SK-N-SH (cell line): ENCODE measurements at regions not wholly inside any gene's neighbourhood (a gene's known extent, or its start where the extent isn't known, plus 50 kb on each side); places are given as distances from the start of the nearest gene placed in this dataset.

Experiments used
- CTCF ChIA-PET: fragments of 300-600, 350-600 bp; formaldehyde crosslinking; extraction: SDS; loops from one replicate; lab custom pipeline; 2021; lab: Yijun Ruan, JAX
- POLR2A ChIA-PET: fragments of 350-600 bp; sonication (Branson Sonifier 250); formaldehyde crosslinking; extraction: SDS; loops from one replicate; lab custom pipeline; 2020; ENCODE audit warnings: antibody characterized with exemption, inconsistent platforms; lab: Yijun Ruan, JAX
- DNase-seq: peaks from one replicate; pipeline ENCODE4 v3.0.0; 2012
- H2AFZ ChIP-seq: fragments of 200-600 bp; sonication (generic); 2 replicates; pipeline ENCODE4 v1.8.1; 2016; ENCODE audit warnings: antibody characterized with exemption, mild to moderate bottlenecking, low read depth
- H3F3A ChIP-seq: fragments of 200-600 bp; sonication (generic); replicated peaks from 2 replicates; pipeline ENCODE3; 2016; ENCODE audit warnings: antibody characterized with exemption, mild to moderate bottlenecking; ENCODE audit not compliant: insufficient read depth
- H3K27ac ChIP-seq, 2 experiments: fragments of 200-500 bp in 1 of 2; fragments of 200-600 bp in 1 of 2; sonication (Bioruptor generic) in 1 of 2; sonication (generic), shearing (Covaris generic) in 1 of 2; 2 replicates each; pipeline versions ENCODE4 v1.5.1 to v1.6.1; 2014 to 2016; ENCODE audit warnings: low read depth in 2 of 2, inconsistent platforms in 1 of 2, low read length in 1 of 2, mild to moderate bottlenecking in 1 of 2, mixed read lengths in 1 of 2
- H3K27me3 ChIP-seq: fragments of 200-600 bp; sonication (generic), shearing (Covaris generic); 2 replicates; pipeline ENCODE4 v1.6.1; 2016; ENCODE audit warnings: mixed run types; ENCODE audit not compliant: insufficient read depth
- H3K36me3 ChIP-seq, 2 experiments: fragments of 200-500 bp in 1 of 2; fragments of 200-600 bp in 1 of 2; sonication (Bioruptor generic) in 1 of 2; sonication (generic) in 1 of 2; replicated peaks in 1 of 2; 2 replicates each; pipeline versions ENCODE3 to v1.5.1; 2014 to 2016; ENCODE audit warnings: low read length in 1 of 2, mild to moderate bottlenecking in 1 of 2; ENCODE audit not compliant: insufficient read depth in 2 of 2, control insufficient read depth in 1 of 2
- H3K4me1 ChIP-seq, 2 experiments: fragments of 200-500 bp in 1 of 2; fragments of 200-600 bp in 1 of 2; sonication (Bioruptor generic) in 1 of 2; sonication (generic), shearing (Covaris generic) in 1 of 2; 2 replicates each; pipeline versions ENCODE4 v1.5.1 to v1.6.1; 2014 to 2016; ENCODE audit warnings: low read depth in 1 of 2, low read length in 1 of 2, mixed run types in 1 of 2; ENCODE audit not compliant: insufficient read depth in 2 of 2, control insufficient read depth in 1 of 2
- H3K4me2 ChIP-seq: fragments of 200-600 bp; sonication (generic), shearing (Covaris generic); 2 replicates; pipeline ENCODE4 v1.6.1; 2017; ENCODE audit warnings: mixed run types
- H3K4me3 ChIP-seq, 2 experiments: fragments of 200-500 bp in 1 of 2; fragments of 200-600 bp in 1 of 2; sonication (Bioruptor generic) in 1 of 2; sonication (generic), shearing (Covaris generic) in 1 of 2; 2 replicates each; pipeline versions ENCODE4 v1.5.1 to v1.8.1; 2014 to 2016; ENCODE audit warnings: low read depth in 2 of 2, inconsistent platforms in 1 of 2, low read length in 1 of 2, mild to moderate bottlenecking in 1 of 2, mixed read lengths in 1 of 2, moderate library complexity in 1 of 2
- H3K79me2 ChIP-seq: fragments of 200-600 bp; sonication (generic); 2 replicates; pipeline ENCODE4 v1.8.1; 2017; ENCODE audit warnings: mild to moderate bottlenecking; ENCODE audit not compliant: insufficient read depth
- H3K9ac ChIP-seq: fragments of 200-600 bp; sonication (generic); 2 replicates; pipeline ENCODE4 v1.6.1; 2017; ENCODE audit warnings: mixed run types
- H3K9me2 ChIP-seq: fragments of 200-600 bp; sonication (generic); 2 replicates; pipeline ENCODE4 v1.6.1; 2017; ENCODE audit warnings: mixed run types
- H3K9me3 ChIP-seq: fragments of 200-600 bp; sonication (generic); 2 replicates; pipeline ENCODE4 v1.6.1; 2017; ENCODE audit warnings: mixed run types, mild to moderate bottlenecking, moderate library complexity
- H4K20me1 ChIP-seq: fragments of 200-600 bp; sonication (generic); 2 replicates; pipeline ENCODE4 v1.6.1; 2017; ENCODE audit warnings: mild to moderate bottlenecking, mixed run types; ENCODE audit not compliant: insufficient read depth
- CTCF ChIP-seq: fragments of 200-600 bp; sonication (generic); IDR thresholded peaks from 2 replicates; pipeline ENCODE4 v1.6.1; 2017; ENCODE audit warnings: antibody characterized with exemption, mild to moderate bottlenecking, moderate library complexity
- EP300 ChIP-seq, 2 experiments: IDR thresholded peaks; 2 replicates each; pipeline versions ENCODE4 v1.4.0 to v1.6.1; 2012; ENCODE audit warnings: borderline replicate concordance in 1 of 2, low read depth in 1 of 2, low read length in 1 of 2
- EZH2phosphoT487 ChIP-seq: fragments of 200-600 bp; sonication (generic); IDR thresholded peaks from 2 replicates; pipeline ENCODE4 v1.6.1; 2017; ENCODE audit warnings: low read depth, mixed run types, mild to moderate bottlenecking, antibody characterized with exemption, moderate library complexity, borderline replicate concordance
- FOSL2 ChIP-seq: IDR thresholded peaks from 2 replicates; pipeline ENCODE4 v1.4.0; 2012; ENCODE audit warnings: low read depth, mild to moderate bottlenecking, moderate library complexity, borderline replicate concordance
- FOXM1 ChIP-seq: IDR thresholded peaks from 2 replicates; pipeline ENCODE4 v1.4.0; 2012; ENCODE audit warnings: low read depth, mild to moderate bottlenecking
- GABPA ChIP-seq: IDR thresholded peaks from 2 replicates; pipeline ENCODE4 v1.4.0; 2012; ENCODE audit warnings: low read depth, mild to moderate bottlenecking
- GATA2 ChIP-seq: sonication (generic); formaldehyde crosslinking; IDR thresholded peaks from 2 replicates; pipeline ENCODE4 v1.5.0; 2020; ENCODE audit warnings: mild to moderate bottlenecking, missing genetic modification reagents
- JUND ChIP-seq: IDR thresholded peaks from 2 replicates; pipeline ENCODE4 v1.4.0; 2012
- NRF1 ChIP-seq: IDR thresholded peaks from 2 replicates; pipeline ENCODE4 v1.6.1; 2012; ENCODE audit warnings: low read depth, mild to moderate bottlenecking, low read length
- RAD21 ChIP-seq: IDR thresholded peaks from 2 replicates; pipeline ENCODE4 v1.6.1; 2012; ENCODE audit warnings: mild to moderate bottlenecking, low read length
- RCOR1 ChIP-seq: fragments of 150-350 bp; IDR thresholded peaks from 2 replicates; pipeline ENCODE4 v1.6.1; 2017; ENCODE audit warnings: antibody characterized with exemption, low read length
- RFX5 ChIP-seq: IDR thresholded peaks from 2 replicates; pipeline ENCODE4 v1.6.1; 2012; ENCODE audit warnings: mild to moderate bottlenecking, improper control_type of control experiment, low read length
- SIN3A ChIP-seq: IDR thresholded peaks from 2 replicates; pipeline ENCODE4 v1.6.1; 2012; ENCODE audit warnings: low read depth, mild to moderate bottlenecking, low read length, moderate library complexity, borderline replicate concordance
- TAF1 ChIP-seq: IDR thresholded peaks from 2 replicates; pipeline ENCODE4 v1.6.1; 2012; ENCODE audit warnings: low read depth, mild to moderate bottlenecking, low read length, moderate library complexity, borderline replicate concordance
- TEAD4 ChIP-seq: IDR thresholded peaks from 2 replicates; pipeline ENCODE4 v1.4.0; 2012; ENCODE audit warnings: mild to moderate bottlenecking, borderline replicate concordance; ENCODE audit not compliant: insufficient read depth
- USF1 ChIP-seq: IDR thresholded peaks from 2 replicates; pipeline ENCODE4 v1.4.0; 2012; ENCODE audit warnings: low read depth, borderline replicate concordance
- YY1 ChIP-seq: IDR thresholded peaks from 2 replicates; pipeline ENCODE4 v1.4.0; 2012; ENCODE audit warnings: low read depth, mild to moderate bottlenecking
- ZBTB33 ChIP-seq: IDR thresholded peaks from 2 replicates; pipeline ENCODE4 v1.4.0; 2012; ENCODE audit warnings: low read depth, borderline replicate concordance
- WGBS: methylation state at CpG from one replicate; pipeline ENCODE4 v1.1.6; 2017; ENCODE audit warnings: low lambda C conversion rate; 5-methylcytosine and 5-hydroxymethylcytosine counted together
- TF ChIP-seq, protein P1 (sequence below): fragments of 150-350 bp; IDR thresholded peaks from 2 replicates; pipeline ENCODE4 v1.6.1; 2017; ENCODE audit warnings: antibody characterized with exemption, low read length, low read depth, borderline replicate concordance

DNA sequence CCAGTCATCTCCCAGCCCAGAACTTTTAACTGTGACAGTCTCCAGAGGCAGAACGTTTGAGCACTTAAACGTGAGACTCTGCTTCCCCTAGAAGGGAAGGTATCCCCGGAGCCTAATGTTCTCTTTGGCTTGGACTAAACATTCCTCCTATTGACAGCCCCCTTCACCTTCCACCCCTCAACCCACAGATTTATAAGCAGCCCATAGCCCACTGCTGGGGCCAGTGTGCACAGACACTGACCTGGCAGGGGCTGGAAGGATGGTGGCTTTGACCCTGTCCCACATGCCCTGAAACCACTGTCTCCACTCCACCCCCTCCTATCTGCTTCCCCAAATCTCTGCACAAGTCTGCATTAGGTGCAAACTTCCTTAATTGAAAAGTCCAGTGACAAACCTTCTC, 715.0 kb upstream of the IGFBP3 start:
- H3K4me1 ChIP-seq: no peaks in the 10 kb centered on the region
- H3K4me2 ChIP-seq: no peak overlapping the region
- no peaks in the 10 kb centered on the region for H3K9me2 ChIP-seq
- no peaks in the 10 kb centered on the region for H3K36me3 ChIP-seq
- no peaks in the 10 kb centered on the region for H3K27me3 ChIP-seq
- ChIA-PET CTCF (interaction anchor here (1.0 kb wide), 1 partner anchor 33 kb away, joined by 3 read pairs; no protein-coding TSS in a partner anchor), POLR2A (no interaction called here)
- no peak overlapping the region for H3K4me3 ChIP-seq
- no peak for DNase-seq
- 64% methylated on average over 3 of the region's 3 CpGs for WGBS
- TF ChIP-seq CTCF: no peak
- TF ChIP-seq RCOR1: no peak
- no peak for TF ChIP-seq TAF1
- TF ChIP-seq ZBTB33: no peak
- no peak for TF ChIP-seq RAD21
- no peak for TF ChIP-seq EP300 (IDR thresholded peaks at IDR 0.05; ENCODE audit: borderline replicate concordance in 1 of 2, low read depth in 1 of 2, low read length in 1 of 2)
- TF ChIP-seq EZH2phosphoT487: no peak
- no peak for TF ChIP-seq FOSL2
- no peak overlapping the region for H3K27ac ChIP-seq
- no peak overlapping the region for H2AFZ ChIP-seq
- no peaks in the 10 kb centered on the region for H4K20me1 ChIP-seq
- H3K79me2 ChIP-seq: no peaks in the 10 kb centered on the region
- no peak overlapping the region for H3K9ac ChIP-seq
- H3F3A ChIP-seq: no peaks in the 10 kb centered on the region
- H3K9me3 ChIP-seq: no peaks in the 10 kb centered on the region

DNA sequence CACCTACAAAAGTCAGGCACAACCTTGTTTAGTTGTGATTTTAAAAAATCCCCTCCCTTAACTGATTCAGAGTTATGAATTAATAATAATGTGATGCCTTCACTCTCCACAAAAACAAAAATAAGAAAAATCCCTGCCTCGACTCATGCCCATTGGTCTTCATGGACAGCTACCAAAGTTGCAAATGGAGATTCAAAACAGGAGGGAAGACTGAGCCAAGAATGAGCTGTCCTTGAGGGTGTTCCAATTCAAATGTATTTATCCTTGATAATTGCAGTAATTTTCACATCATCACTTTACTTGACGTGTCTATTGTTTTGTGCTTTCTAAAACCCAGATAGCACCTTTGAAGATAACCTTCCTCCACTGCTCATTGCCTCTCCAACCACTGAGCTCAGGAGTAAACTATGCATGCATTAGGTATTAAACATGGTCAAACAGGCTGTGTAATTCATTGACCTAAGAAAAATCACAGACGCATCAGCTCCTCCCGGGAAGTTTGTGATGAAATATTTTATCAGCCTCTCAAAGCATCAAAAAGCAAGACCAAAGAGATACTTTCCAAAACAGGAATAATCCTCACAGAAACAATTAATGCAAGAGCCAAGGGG, 712.7 kb upstream of the IGFBP3 start:
- no peak for TF ChIP-seq EP300 (IDR thresholded peaks at IDR 0.05; ENCODE audit: borderline replicate concordance in 1 of 2, low read depth in 1 of 2, low read length in 1 of 2)
- no peak for TF ChIP-seq FOSL2
- TF ChIP-seq GATA2: no peak
- no peak for TF ChIP-seq SIN3A
- no peak for TF ChIP-seq NRF1
- no peak for TF ChIP-seq FOXM1
- no peak for TF ChIP-seq USF1
- no peak for TF ChIP-seq CTCF
- no peak for TF ChIP-seq TEAD4
- no peak for TF ChIP-seq RFX5
- TF ChIP-seq RAD21: no peak
- TF ChIP-seq YY1: no peak
- TF ChIP-seq, protein P1, sequence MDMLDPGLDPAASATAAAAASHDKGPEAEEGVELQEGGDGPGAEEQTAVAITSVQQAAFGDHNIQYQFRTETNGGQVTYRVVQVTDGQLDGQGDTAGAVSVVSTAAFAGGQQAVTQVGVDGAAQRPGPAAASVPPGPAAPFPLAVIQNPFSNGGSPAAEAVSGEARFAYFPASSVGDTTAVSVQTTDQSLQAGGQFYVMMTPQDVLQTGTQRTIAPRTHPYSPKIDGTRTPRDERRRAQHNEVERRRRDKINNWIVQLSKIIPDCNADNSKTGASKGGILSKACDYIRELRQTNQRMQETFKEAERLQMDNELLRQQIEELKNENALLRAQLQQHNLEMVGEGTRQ: no peak
- TF ChIP-seq JUND: no peak
- TF ChIP-seq GABPA: no peak
- TF ChIP-seq, all 33 proteins: peak for 0
- DNase-seq: no peak
- Histone ChIP-seq H3K4me3 (no peak overlapping the region), H3K36me3 (no peaks in the 10 kb centered on the region), H3K9ac (no peak overlapping the region), H2AFZ (no peak overlapping the region), H3K9me2 (no peaks in the 10 kb centered on the region), H3K4me2 (no peak overlapping the region), H3K9me3 (no peaks in the 10 kb centered on the region), H3K79me2 (no peaks in the 10 kb centered on the region), H3K27me3 (no peaks in the 10 kb centered on the region), H3K4me1 (peaks cover 0 to 10% of the 10 kb centered on the region in 2 experiments; a peak in 1 of 4 replicates), H3K27ac (no peak overlapping the region), H3F3A (no peaks in the 10 kb centered on the region), H4K20me1 (no peaks in the 10 kb centered on the region)
- 75% methylated on average over 4 of the region's 4 CpGs for WGBS
- ChIA-PET POLR2A (no interaction called here), CTCF (interaction anchor here (1.4 kb wide), 1 partner anchor 711 kb away, joined by 5 read pairs; no protein-coding TSS in a partner anchor)
